HG03064 (cell line): ENCODE measurements at regions not wholly inside any gene's neighbourhood (a gene's known extent, or its start where the extent isn't known, plus 50 kb on each side); places are given as distances from the start of the nearest gene placed in this dataset.
"Not testable (repeated sequence)": the region's sequence is repeated elsewhere in the genome, so short reads cannot be mapped to it uniquely, and the experiment has no call there.

ENCODE experiments used
- ATAC-seq: cut with Tn5 transposase; IDR thresholded peaks from one replicate; pipeline ENCODE4 v1.9.1; 2021; ENCODE audit warnings: low read depth; ENCODE audit not compliant: unreplicated experiment

DNA sequence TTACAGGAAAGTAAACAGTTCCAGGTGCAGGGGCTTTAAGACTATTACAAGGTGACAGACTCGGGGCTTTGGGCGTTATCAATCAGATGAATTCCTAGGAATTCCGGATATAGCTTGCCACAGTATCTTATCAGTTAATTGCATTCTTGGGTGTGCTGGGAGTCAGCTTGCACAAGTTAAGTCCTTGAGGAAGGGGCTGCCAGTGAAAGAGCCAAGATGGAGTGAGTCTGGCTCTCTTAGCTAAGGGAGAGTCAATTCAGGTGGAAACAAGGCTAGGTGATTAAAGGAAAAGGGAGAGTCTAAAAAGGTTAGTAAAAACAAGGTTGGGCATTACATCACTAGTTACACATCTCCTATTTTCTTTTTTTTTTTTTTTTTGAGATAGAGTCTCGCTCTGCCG lies 199.8 kb upstream of the PRSS16 start:
- not testable (repeated sequence) for ATAC-seq

DNA sequence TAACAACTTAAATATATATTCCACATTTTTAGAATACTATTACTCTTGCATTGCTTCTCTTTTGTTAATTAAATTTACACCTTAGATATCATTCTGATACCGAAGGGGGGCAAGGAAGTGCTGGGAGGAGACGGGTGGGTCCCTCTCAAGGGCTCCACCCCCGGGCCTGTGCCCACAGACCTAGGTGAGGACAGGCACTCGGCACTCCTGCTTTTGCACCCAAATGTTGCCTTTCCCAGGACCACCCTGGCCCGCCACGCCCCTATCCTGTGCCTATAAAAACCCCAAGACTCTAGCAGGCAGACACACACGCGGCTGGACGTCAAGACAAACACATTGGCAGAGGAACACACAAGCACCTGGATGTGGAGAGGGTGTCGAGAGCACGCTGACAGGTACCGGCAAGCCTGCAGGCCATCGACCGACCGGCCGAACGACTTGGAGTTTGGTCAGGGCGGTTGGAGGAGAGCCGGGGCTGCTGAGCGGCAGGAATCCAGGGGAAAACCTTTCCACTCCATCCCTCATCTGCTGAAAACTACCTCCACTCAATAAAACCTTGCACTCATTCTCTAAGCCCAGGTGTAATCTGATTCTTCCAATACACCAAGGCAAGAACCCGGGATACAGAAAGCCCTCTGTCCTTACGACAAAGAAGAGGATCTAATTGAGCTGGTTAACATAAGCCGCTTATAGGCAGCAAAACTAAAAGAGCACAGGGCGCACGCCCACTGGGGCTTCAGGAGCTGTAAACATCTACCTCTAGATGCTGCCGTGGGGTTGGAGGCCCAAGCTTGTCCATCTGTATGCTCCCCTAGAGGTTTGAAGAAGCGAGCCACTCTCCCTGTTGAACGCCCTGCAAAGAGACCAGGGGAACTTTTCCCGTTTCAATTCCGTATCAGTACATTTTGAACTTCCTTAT lies 197.4 kb upstream of the PRSS16 start:
- no peak for ATAC-seq

DNA sequence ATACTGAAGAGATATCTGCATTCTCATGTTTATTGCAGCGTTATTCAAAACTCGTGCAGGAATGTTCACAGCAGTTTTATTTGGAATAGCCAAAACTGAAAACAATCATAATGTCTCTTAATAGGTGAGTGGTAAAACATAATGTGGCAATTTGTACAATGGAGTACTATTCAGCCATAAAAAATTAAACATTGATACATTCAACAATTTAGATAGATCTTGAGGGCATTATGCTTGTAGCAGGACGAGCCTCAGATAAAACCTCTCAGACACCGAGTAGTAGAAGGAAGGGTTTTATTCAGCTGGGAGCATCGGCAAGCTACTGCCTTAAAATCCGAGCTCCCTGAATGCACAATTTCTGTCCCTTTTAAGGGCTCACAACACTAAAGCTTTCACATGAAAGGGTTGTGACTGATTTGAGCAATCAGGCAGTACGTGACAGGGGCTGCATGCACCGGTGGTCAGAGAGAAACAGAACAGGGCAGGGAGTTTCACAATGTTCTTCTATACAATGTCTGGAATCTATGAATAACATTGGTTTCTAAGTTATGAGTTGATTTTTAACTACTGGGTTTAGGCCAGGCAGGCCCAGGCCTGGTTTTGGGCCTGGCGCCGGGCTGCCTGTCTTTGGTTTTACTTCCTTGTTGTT lies 195.3 kb upstream of the PRSS16 start:
- not testable (repeated sequence) for ATAC-seq

DNA sequence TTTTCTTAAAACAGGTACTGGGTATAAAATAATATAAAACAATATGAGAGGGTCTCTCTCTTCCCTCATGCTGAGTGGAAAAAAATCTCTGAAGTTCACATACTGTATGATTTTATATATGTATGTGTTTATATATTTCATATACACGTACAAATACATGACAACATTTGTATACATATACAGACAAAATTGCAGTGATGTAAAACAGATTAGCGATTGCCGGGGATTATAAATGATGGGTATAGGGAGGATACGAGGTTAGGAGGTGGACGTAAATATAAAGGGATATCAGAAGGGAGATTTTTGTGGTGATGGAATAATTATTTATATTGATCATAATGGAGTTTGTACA lies 194.8 kb upstream of the PRSS16 start:
- ATAC-seq, result no peak

DNA sequence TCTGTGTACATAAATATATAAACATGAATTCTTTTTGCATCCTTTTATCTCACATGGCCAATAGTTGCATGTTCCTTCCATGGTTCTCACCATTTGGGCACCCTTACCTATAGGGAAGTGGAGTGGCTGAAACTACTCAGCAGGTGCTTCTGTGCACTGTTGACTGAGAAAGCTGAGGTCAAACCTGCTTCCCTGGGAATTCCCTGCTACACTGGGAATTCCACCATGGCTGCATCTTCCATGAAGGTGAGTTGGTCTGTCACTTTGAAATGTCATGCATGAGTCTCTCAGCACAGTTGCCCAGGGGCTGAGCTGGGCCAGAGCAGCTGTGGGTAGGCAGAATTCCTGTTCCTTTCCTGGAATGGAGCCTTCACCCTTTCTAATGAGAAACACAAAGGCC lies 193.8 kb upstream of the PRSS16 start:
- no peak for ATAC-seq

DNA sequence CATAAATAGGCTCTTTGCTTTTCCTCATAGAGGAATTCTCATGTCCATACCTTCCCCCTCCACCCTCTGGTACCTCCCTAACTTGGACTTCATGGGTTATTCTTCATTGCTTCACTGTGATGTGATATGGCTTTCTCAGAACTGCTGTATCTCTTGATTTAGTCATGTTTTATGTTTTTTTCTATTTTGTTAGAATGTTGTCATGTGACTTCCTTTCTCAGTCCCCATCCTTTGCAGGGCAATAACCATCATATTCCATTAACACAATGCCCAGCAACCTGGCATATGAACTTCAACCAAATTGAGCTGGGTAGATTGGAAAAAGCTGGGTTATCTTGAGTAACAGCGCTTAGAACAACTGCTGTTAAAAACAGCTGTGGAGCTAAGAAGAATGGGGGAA lies 190.9 kb upstream of the PRSS16 start:
- ATAC-seq, result no peak

DNA sequence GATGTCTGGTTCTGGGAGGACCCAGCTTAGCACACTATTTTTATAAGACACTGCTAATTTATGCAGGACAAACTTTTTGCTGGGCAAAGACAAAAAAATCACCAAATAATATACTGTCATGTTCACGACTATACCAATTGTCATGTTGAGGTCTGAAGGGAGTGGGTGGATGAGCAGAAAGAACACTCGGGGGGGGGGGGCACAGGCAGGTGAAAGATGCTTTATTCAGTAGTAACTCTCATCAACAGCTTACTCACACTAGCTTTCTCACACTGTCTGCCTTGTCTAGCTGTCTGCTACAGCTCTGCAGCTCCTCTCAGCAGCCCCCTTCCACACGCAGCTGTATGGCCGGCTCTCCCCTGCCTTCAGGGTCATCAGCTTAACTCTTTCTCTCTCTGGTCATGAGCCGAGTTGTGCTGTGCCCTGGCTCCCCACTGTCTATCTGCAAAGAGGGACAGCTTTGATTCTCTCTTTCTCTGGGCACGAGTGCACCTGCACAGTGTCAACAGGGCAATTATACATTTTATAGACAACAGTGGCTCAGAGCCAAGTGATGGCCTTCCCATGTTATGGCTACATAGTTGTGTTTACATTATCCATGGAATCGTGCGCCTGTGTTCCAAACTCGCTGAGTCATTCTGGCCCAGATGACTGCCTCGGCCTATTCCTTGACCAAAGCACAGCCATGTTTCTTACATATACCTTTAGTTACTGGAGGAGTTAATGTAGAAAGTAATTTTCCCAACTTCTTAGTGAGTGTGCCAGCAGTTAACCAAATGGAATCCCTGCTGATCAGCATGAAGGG lies 187.7 kb upstream of the PRSS16 start:
- no peak for ATAC-seq

DNA sequence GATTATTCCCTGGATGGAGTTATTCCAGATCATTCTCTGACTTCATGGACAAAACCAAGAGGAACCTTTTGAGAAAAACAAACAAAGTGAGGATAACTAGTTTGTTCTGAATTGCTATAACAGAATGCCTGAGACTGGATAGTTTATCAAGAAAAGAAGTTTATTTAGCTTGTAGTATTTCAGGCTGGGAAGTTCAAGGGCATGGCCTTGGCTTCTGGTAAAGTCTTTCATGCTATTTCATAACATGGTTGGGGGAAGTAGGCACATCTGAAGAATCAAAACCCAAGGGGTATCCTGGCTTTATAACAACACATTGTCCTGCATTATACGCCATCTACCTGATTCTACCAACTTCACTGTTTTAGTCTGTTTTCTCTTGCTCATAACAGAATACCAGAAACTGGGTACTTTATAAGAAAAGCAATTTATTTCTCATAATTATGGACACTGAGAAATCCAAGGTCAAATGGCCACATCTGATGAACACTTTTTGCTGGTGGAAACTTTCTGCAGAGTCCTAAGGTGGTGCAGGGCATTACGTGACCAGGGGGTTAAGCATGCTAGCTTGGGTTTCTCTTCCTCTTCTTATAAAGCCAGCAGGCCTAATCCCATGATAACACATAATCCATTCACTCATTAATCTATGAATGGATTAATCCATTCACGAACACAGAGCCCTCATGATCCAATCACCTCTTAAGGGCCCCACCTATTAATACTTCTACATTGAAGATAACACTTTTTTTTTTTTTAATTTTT lies 186.1 kb upstream of the PRSS16 start:
- no peak for ATAC-seq

DNA sequence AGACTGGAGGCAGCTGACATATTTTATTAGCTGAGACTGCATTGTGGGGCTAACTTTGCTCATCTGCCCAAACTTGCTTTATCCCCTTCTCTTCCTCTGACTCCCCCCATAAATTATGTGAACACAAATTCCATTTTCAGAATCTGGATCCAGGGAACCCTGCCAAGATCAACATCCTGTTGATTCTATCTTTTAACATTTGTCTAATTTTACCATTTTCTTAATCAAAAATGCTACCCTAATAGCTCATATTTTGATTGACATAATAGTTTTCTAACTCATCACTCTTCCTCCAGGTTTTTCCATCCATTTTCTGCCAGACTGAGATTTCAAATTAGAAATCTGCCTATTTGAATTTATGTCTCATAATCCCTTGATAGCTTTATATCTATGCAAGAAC lies 184.7 kb upstream of the PRSS16 start:
- ATAC-seq, result no peak

DNA sequence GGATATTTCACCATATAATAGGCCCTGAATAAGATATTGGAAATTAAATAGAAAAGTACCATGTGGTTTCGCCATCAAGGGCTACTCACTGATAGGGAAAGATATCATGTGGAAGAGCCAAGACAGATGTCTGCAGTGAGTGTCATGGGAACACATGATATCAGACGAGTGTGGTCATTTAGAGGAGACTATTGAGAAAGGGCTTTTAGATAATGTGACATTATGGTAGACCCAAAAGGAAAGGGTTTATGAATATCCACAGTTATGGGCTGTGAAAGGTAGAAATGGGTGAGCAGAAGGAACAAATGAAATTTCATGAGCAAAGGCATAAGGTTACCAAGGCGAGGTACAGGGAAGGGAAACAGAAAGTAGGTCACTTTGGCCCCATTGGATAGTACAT lies 182.3 kb upstream of the PRSS16 start:
- ATAC-seq, result no peak

DNA sequence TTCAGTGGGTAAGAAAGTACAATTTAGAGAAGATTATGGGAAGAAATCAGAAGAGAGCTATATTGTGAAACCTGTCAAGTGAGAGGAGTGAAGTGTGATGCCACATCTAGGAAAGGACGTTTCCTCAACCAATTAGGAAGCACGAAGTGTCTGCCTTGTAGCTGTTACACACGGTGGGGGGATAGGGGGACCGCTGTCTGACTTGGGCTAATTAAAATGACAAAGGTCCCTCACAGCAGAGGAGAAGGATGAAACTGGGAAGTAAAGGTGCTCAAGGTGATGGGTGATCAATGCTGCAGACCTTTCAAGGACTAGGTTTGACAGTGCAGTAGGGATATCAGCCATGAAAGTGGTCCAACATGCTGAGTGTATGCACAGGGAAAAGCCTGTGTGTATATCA lies 181.1 kb upstream of the PRSS16 start:
- no peak for ATAC-seq

DNA sequence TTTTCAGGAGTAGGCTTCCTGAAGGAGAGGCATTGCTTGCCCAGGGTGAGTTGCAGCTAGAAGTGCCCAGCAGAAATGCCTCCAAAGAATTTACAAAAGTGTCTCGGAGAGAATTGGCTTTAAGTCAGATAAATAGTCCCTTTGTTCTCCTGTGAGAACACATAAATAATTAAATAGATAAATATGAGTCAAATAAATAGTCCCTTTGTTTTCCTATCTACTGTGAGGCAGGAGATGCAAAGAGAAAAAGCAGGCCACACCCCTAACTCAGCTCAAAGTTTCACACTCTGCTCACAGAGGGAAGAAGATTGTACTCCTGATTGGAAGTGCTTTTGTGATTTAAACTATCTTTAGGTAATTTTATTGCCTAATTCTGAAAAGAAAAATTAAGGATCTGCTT lies 180.7 kb upstream of the PRSS16 start:
- no peak for ATAC-seq

DNA sequence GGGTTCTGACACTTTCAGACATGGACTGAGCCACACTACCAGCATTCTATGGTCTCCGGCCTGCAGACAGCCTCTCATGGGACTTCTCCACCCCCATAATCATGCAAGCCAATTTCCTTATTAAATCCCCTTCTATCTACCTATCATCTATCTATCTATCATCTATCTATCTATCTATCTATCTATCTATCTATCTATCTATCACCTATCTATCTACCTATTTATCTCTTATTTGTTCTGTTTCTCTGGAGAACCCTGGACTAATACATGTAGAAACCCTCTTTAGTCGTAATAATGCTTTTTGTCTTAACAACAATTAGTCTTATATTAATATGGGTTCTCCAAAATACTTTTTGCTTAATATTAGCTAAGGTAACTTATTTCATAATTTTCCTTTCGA lies 174.1 kb upstream of the PRSS16 start:
- no peak for ATAC-seq

DNA sequence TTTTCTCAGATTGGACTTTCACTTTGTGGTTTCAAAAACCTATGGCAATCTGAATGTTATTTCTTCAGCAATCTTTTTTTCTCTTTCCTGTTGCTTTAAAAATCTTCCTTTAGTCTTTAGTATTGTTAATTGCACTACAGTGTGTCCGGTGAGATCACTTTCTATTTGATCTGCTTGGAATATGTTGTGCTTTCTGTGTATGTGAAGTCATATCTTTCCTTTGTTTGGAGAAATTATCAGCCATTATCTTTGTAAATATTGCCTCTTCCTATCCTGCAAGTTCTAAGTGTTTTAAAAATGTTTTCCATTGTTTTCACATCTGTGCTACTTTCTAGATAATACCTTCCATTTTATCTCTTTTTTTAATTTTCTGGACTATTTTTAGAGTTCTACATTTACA lies 171.4 kb upstream of the PRSS16 start:
- ATAC-seq, result no peak

DNA sequence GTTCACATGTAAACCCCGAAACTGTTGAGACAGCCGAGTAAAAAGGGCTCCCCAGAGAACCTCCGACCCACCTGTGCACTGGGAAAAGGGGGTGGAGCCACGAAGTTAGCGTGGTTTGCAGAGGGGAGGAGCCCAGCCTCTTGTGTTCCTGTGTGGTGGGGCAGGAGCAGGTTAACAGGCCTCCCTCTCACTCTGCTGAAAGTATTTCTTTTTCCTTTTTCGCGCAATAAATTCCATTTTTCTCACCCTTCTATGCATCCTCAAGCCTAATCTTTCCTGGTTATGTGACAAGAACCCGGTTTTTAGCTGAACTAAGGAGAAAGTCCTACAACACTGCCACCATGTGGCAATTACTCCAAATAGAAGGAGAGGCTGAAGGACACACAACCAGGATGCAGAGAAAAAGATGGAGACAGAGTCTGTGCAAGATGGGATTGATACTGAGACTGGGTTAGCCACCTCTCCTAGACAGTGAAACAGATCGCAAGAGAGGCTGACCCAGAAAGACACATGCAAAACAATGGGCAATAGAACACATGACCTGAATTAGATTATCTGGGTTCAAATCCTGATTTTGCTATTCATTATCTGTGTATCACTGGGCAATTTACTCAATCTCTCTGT lies 168.7 kb upstream of the PRSS16 start:
- ATAC-seq, result peak; percentile 79

DNA sequence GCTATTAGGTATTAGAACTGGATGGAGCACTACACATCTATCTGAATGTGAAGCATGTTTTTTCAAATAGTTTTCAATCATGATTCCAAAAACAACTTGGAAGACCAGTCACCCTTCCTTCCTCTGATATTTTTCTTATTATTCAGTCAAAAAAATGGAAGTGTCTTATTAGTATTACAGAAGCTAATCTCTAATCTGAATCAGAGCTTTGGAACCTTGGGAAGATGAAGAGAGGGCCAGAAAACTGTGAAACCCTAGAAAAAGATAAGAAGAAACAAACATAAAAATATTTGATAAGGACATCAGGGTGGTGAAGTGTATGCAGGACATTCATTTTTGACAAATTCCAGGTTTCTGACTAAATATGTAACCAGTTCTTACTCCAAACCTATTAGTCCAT lies 166.3 kb upstream of the PRSS16 start:
- no peak for ATAC-seq

DNA sequence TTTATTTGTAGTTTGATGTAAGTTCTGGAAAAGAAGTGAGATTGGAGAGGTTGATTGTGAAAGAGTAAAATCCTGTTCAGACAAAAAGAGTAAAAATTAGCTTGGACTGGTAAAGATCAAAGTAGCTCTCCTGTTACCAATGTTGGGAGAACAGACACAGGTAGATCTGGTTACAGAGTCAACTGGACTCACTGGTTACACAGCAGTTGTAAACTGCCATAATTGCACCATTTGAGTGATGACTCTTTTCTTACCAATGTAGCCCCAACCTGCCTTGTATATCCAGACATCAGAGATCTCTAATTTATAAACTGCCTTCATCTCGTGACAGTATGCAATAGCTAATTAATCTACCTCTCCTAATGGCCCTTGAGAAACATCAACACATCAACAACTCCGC lies 165.6 kb upstream of the PRSS16 start:
- ATAC-seq, result no peak

DNA sequence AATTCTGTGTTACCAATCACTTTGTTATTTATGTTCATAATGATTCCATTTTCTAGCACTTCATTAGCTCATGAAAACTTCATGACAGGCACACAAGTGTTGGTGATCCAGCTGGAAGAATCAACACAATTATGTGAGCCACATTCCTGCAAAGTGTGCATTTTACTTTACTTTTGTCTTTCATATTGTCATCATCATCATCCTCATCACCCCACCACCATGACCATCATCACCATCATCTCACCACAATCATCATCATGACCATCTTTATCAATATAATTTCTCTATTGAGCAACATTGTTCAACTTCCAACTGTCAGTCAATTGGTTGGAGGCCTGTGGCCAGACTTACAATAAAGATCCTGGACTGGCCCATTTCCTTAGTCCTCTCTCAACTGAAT lies 159.4 kb upstream of the PRSS16 start:
- no peak for ATAC-seq

DNA sequence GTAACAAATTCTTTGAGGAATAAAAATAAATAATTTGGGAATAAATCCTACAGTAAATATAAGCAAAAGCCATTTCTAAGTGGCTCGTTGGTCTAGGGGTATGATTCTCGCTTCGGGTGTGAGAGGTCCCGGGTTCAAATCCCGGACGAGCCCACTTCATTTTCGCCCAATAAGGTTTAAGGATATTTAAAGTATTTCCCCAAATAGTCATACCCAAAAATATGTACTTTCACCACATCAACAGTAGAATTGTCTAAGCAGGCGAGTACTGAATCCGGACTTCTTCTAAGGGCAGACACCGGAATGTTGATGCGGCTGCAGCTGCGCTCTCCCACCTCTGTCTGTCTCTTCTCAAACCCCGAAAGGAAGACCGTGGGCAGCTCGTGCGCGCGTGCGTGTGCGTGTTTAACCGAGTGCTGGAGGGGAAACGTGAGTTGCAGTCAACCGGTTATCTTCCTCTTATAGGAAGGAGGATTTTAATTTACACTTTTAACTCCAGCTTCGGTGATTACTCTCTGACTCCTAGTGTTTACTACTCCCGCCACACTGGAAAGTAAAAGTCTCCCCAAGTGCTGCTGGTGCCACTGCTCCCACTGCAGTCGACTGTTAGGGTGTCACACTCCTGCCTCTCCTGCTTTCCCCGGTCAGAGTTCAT lies 155.7 kb upstream of the PRSS16 start:
- ATAC-seq, result no peak

DNA sequence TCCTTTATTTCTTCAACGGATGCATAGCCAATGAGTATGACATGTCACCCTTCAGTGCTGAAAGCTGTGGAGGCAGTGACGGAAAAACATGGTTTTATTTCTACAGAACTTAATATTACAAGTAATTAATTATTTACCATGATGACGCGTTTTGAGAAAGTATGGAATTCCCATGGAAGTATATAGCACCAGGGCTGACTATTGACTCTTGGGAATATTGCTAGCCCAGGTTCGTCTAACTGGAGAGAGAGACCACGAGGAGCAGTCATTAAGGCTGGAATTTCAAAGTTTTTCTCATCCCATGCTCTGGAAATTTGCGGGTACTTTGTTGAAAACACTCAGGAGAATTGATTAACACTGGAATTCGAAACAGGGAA lies 155.2 kb upstream of the PRSS16 start:
- no peak for ATAC-seq
